GM18508 (cell line): ENCODE measurements at regions not wholly inside any gene's neighbourhood (a gene's known extent, or its start where the extent isn't known, plus 50 kb on each side); places are given as distances from the start of the nearest gene placed in this dataset.

ENCODE experiments used
- ATAC-seq: cut with Tn5 transposase; IDR thresholded peaks from one replicate; pipeline ENCODE4 v1.9.1; 2021; ENCODE audit warnings: moderate number of reproducible peaks; ENCODE audit not compliant: insufficient read depth, unreplicated experiment

DNA sequence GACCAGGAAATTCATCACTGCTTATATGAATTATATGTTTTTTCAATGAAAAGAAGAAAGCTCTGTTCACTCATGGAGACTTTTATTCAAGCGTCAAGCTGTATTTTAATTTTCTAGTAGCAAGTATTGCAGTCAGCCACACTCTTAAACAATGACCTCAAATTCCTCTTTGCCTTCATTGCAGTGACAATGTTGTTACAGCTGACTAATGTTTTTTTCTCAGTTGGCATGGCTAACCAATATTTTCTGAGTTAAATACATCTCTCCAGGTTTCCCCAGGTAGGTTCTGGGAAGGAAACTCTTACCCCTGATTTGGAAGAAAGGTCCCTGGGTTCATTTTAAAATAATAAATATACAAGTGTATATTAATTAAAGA is 241.5 kb downstream of the WDR11 start:
- no peak for ATAC-seq

DNA sequence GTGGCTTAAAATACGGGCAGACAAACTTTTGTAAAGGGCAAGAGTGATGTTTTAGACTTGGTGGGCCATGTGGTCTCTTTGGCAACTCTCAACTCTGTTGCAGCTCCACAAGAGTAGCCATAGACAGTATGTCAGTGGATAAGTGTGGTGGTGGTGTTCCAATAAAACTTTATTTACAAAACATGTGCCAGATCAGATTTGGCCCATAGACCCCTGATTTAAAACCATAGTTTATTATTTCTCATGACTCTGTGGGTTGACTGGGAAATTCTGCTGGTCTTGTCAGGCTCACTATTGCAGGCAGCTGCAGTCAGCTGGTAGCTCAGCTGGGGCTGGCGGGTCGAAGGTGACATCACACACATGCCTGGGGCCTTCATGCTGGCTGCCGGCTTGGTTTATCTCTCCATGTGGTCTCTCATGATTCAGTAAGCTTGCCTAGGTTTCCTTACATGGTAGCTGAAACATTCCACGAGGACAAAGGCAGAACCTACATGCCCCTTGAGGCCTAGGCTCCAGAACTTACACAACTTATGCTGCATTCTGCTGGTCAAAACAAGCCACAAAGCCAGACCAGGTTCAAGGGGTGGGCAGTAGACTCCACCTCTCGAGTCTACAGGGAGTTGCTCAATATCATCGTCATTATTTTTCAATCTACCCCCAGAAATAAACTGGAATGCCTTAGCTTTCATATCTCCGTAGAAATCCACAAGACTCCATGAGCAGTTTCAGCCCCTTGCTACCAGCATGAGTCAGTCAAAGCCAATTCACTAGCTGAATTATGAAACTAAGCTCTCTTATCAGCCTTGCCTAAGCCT is 245.7 kb downstream of the WDR11 start:
- ATAC-seq: no peak

DNA sequence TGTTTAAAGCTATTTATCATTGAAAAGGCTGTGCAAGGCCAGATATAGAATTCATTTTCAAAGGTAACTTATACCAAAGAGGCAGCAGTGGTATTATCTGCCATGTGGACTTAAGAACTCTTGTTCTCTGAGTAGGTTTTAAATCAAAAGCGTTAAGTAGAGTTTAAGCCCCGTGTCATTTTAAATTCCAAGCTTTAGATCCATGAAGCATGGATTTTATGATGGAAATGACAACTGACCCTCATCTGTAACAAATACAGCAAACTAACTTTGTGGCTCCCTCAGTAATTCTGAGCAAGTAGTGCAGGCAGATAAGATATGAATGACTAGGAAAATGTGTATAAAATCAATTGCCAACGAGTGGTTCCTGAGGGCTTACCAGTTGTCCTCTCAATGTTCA is 247.0 kb downstream of the WDR11 start:
- no peak for ATAC-seq

DNA sequence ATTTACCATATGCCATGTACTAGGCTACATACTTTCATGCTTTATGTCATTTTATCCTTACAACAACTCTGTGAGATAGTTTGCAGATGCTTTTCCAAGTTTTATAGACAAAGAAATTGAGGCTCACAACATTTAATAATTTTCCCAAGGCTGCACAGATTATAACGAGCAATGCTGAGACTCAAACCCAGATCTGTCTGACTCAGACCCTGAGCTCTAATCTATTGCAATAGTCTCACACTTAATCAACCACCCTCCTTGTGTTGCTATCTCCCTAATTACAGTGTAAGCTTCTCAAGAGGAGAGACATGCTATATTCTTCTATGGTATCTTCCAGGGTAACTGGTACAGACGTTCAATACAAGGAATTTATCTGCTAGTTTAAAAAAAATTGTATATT is 247.6 kb downstream of the WDR11 start:
- ATAC-seq: no peak

DNA sequence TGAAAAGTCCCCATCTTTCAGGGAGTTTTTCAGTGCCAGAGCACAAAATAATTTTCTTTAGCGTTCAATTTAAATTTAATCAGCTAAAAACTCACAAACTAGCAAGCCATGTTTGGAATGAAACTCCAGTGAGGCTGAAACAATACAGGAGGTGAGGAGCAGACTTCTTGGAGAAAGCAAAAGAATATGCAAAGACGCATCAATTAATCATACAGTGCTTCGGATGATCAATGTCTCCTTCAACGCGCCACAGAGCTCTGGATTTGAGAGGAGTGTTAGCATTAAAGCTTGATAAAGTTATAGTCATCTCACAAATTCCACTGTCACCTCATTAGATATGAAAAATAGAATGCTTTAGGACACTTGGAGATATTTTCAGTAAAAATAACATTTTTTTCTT is 248.0 kb downstream of the WDR11 start:
- no peak for ATAC-seq

DNA sequence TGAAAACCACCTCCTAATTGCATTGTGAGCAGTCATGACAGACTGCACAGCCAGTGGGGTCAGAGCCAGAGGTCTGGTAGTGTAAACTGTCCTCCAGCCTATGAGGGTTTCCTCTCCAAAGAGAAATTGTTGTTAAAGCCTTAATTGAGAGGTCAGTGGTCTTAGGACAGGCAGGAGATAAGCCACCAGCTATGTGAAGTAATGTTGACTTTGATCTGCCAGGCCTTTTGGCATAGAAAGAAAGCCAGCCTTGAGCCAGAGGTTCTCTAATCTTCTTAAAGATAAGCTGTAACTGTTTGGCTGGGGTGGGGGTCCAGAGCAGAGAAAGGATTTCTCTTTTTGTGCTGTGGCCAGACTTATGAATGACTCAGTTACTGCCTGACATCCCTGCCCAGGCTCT is 248.4 kb downstream of the WDR11 start:
- ATAC-seq: no peak

DNA sequence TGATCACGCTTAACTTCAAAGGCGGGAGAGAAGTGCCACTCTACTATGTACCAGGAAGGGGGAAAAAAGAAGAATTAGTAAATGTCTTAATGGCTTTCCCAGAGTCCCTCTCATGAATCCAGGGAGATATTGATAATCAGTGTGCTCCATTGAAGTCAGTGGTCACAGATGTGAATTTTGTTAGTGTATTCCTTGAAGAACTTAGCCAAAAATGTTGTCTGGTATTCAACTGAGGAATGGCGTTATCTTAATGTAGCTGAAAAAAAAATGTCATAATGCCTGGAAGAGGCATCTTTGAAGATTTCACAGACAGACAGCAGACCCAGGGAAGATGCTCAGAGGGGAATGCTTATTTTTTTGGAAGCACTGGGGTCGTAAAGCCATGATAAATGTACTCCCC is 250.4 kb downstream of the WDR11 start:
- ATAC-seq: no peak

DNA sequence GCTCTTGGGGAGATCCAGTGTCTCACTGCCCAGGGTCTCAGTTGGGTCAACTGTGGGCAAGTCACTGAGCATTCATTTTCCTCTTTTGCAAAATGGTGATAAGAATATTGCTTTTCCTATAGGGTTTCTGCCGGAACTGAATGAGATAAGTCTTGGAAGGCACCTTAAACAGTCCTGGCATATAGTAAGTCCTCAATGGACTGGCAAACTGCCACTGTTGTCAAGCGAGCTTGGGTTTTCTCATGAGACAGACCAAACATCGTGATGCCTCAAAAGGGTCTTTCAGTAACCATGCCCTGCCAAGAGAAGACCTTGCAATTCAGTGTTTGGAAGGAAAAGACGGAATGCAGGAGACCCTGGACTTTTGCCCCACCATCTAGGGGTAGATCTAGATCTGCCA is 251.5 kb downstream of the WDR11 start:
- no peak for ATAC-seq

DNA sequence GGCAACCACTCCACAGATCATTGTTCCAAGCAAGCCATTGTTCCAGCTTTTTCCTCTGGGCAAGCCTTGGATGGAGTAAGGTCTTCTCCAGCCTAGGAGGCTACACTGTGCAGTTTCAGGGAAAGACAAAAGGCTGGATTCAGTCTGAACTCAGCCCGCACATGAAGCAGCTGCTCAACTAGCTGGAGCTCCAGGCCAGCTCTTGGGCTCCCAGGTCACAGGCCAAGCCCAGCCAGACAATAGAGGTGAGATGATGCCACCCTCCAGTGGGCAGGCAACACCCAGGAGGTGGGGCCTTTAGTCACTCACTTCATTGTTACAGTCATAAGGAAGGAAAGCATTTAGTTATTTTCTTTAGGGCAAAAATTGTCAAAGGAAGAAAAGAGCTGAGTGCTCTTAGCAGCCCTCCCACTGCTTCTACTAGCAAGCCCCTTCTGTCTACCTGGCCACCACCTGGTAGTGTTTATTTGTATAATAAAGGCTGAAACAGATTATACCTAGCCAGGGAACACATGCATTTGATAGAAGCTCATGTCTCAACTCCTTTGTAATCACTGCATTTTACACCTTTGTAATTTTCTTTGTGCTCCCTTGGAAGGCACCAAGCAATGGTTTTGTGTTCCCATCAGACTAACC is 253.4 kb downstream of the WDR11 start:
- ATAC-seq: no peak

DNA sequence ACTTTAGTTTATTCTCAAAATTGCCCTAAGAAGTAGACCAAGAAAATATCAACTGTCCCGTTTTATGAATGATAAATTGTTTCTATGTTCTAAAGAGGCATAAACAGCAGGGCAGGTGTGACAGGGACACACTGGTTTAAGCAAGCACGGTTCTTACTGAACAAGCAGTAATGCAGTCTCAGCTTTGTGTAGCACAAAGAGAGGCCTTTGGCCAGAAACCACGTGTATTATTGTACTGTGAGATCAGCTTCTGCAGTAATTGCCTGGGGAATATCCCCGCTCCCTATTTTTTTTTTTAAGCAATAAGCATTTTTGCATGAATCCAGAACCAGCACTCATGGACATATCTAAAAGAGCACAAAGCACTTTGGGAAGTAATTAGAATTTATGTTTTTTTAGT is 255.4 kb downstream of the WDR11 start:
- ATAC-seq: no peak

DNA sequence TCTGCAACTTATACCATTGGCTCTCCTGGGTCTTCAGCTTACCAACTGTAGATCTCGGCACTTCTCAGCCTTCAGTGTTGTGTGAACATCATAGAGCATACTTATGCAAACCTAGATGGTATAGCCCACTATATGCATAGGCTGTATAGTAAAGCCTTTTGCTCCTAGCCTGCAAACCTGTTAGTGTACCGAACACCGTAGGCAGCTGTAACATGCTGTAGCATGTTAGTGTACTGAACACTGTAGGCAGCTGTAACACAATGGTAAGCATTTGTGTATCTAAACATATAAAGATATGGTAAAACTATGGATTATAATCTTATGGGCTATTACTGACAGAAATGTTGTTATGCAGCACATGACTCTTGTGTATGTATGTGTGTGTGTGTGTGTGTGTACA is 256.9 kb downstream of the WDR11 start:
- no peak for ATAC-seq

DNA sequence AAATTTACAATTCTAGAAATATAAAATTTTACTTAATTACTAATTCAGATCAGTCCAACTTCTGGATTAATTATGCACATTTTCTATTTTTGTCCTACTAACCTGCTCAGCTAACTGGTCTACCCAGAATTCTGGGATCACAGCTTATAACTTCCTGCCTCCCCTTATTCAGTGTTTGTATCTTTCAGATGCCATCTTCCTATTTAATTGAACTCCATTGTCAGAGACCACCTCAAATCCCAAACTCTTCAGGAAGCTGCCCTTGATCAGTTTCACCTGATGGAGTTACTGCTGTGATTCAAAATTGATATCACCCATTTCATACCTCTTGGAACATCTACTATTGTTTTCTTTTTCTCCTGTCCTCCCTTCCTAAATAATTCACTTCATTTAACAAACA is 259.2 kb downstream of the WDR11 start:
- ATAC-seq: no peak

DNA sequence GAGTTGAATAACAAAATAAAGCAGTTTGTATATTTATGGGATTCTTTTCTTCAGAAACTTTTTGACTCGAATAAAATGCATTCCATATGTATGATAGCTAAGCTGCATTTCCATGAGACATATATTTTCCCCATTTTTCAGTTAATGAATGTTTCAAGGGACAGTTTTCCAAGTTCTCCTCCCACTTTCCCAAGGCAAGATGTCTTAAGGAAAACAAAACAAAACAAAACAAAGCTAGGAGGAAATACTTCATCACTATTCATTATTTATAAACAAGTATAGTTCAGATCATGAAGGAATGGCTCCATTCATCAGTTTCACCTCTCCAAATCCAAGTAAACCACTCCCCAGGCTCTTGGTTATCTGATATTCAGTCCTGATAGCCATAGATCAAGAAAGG is 261.0 kb downstream of the WDR11 start:
- no peak for ATAC-seq

DNA sequence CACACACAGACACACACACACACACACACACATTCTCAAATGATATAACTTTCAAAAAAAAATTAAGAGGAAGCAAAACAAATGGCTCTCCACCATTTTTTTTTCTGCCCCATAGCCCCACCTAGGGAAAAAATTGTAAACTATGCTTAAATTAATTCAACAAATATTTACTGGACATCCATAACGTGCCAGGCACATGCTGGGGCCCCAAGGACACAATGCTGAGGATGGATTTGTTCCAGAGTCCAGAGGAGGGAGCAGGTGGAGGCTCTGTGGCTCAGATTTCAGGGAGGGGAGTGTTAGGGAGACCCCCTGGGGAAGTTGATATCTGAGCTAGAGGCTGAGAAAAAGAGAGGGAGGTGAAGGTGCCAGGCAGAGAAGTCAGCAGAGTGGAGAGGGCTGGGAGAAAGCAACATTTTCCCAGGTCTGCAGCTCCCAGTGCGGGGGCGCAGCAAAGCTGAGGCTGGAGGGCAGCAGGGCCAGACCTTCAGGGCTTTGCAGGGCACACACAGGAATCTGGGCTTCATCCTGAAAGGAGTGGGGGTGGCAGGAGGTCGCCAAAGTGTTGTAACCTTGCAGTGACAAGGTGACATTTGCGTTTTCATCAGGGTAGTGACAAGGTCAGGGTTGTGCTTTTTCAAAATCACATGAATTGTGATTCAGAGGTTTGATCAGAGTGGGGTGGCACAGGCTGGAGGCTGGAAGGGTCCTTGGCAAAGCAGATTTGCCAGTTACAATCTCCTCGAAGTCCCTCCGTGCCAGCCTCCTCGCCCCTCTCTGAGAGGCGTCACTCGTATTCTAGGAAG is 261.6 kb downstream of the WDR11 start:
- ATAC-seq: no peak

DNA sequence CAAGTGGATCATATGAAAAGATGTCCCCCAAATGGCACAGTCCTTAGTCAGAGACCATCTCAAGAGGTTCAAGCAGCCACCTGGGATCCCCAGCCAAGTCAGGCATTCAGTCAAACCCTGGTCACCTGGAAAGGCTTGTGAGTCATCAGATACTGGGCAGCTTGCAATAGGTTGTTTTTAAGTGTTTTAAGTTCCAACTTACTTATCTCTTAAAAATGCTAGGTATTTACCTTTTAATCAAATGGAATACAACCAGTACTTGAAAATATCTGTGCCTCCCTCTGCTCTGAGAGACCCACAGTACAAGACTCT is 262.2 kb downstream of the WDR11 start:
- ATAC-seq: no peak

DNA sequence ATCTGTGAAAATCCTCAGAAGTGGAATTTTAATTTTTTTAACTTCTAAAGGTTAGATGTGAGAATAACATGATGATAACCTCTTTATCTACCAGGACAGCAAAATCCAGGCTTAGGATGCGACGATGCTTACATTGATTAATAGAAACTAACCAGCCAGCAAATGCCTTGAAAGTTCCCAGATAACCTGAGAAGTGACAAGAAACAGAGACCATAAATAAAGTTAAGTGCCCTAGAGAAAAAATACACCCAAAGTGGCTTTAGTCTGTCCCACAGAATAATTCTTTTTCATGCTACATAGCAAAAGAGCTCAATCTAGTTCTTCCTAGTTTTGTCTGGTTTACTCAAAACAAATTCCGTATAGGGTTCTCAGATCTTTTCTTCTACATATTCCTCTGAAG is 262.7 kb downstream of the WDR11 start:
- ATAC-seq: no peak

DNA sequence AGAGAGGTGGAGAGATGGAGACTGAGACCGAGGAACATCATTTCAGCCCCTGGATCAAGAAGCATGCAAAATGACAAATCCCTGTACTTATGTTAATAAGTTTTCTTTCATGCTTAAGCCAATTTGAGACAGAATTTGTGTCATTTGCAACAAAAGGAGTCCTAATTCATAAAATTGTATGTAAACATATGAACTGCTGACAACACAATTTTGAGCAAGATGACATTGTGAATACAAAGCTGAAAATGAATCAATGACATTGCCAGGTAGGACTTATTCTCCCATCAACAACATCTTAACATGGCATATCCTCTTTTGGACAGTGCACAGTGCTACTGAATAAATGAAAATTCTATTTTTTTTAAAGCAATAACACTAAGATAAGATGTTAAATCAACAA is 264.0 kb downstream of the WDR11 start:
- ATAC-seq: no peak

DNA sequence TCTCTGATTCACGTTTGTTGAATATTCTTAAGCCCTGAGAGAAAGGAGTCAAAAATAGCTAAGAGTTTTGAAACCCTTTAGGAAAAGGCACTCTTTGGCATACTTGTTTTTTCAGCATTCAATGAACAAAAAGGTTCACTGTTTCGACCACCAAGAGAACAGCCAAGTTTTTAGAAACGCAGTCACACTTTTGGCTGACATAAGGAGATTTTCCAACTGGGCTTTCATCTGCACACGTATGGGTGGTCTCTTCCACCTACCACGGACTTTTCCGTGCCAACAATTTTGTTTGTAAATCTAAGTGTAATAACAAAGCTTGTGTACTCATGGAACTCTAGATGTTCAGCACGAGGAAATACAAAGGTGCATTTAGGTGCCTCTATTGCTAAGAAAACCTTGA is 270.3 kb downstream of the WDR11 start:
- no peak for ATAC-seq

DNA sequence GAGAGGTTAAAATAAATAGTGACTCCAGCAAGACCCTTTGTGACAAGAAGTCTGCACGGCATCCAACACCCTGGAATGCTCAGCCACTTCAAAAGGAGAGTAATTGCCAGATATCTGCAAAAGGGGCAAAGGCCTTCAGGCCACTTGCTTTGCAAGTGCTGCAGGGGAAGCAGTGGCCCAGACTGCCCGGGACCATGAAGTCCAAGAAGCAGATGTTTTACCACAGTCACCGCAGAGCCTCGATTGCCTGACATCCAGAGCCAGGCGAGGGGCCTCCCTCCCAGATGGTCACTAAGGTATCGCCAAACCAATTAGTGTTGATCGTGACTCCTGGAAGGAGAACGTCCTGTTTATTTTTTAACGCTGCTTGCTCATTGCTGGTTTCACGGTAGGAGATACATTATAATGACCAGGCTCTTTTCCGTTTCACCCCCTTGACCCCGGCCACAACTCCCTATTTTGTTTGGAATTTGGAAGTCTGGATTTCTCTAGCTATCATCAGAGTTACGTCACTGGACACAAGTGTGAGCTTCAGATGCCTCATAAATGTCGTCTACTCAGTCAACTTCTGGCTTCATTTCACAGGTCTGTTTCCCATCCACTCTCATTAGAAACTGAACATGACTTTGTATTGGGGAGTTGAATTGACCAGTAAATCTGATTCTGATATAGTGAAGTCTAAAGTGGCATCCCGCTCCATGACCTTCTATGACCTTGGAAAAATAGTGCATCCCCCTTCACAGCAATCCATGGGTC is 276.2 kb downstream of the WDR11 start:
- no peak for ATAC-seq

DNA sequence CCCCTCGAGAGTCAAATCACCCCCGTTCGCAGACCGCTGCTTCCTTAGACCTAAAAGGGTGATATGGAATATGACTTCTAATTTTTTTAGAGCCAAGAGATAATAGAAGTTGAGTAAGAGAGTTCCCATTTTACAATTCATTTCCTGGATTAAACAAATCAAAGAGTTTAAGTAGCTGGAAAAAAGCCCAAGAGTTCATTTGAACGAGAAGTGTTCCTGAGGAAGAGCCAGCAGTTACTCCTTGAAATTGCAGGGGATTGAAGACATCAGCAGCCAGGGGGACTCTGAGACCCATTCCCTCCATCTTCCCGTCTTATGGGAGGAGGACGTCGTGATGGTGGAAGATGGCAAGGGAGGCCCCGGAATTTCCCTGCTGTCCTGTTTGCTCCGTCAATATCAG is 277.0 kb downstream of the WDR11 start:
- ATAC-seq: no peak

DNA sequence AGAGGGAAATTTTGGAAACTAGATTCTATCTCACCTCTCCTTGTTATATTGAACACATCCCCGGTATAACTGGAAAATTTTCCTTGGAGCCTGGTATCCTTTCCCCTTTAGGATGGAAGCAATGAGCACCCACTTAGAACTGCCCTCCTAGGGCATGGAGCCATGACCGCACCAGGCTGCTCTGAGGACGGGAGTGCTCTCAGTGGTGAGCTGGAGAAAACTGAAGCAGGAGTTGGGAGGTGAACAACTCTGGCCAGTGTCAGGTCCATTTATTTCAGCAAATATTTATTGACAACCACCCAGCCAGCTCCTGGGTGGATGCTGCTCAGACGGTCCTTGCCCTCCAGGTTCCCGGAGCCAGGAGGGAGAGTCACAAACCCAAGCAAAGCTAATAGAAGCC is 278.1 kb downstream of the WDR11 start:
- no peak for ATAC-seq
